ENCODE measurements at regions not wholly inside any gene's neighbourhood (a gene's known extent, or its start where the extent isn't known, plus 50 kb on each side); places are given as distances from the start of the nearest gene placed in this dataset.

DNA sequence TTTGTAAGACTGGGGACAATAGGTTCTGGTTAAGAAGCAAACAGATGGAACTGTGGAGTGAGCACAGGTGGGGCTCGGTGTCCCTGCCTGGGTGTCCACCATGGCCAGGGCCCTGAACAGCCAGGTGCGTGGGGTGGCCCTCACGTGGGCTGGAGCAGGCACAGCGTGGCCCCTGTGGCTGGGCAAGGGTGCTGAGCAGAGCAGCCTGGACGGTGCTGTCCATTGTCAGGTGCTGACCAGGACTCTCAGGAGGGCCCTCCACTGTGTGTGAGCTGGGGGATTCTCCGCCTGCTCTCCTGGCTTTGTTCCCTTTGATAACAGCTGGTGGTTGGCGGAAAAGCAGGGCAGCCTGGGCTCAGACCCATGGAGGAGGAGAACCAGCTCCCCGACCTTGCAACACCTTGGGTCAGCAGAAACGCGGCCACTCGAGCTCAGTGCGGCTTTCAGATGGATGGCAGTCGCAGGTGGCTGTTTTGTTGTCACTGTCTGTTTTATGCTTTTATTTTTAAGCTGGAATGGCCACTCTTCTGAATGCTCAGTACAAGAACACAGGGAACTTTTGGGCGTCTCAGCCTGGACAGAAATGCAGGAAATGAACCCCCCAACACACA lies 273.9 kb upstream of the ADARB2 start:
- H3K36me3 ChIP-seq: no peaks in the 10 kb centered on the region
- H3K4me3 ChIP-seq: no peak overlapping the region
- no peaks in the 10 kb centered on the region for H3K9me3 ChIP-seq
- no peak overlapping the region for H3K27ac ChIP-seq
- H3K27me3 ChIP-seq: no peaks in the 10 kb centered on the region
- H3K4me1 ChIP-seq: no peaks in the 10 kb centered on the region
- 73 to 75% methylated on average over 14 of the region's 14 CpGs for WGBS, 2 donors
- intact Hi-C loops (cut with DNase I): no loop called here
- DNase-seq: no peak
- TF ChIP-seq POLR2A (IDR thresholded peaks at IDR 0.05): no peak
- TF ChIP-seq EP300 (IDR thresholded peaks at IDR 0.05): no peak
- TF ChIP-seq, protein P1, sequence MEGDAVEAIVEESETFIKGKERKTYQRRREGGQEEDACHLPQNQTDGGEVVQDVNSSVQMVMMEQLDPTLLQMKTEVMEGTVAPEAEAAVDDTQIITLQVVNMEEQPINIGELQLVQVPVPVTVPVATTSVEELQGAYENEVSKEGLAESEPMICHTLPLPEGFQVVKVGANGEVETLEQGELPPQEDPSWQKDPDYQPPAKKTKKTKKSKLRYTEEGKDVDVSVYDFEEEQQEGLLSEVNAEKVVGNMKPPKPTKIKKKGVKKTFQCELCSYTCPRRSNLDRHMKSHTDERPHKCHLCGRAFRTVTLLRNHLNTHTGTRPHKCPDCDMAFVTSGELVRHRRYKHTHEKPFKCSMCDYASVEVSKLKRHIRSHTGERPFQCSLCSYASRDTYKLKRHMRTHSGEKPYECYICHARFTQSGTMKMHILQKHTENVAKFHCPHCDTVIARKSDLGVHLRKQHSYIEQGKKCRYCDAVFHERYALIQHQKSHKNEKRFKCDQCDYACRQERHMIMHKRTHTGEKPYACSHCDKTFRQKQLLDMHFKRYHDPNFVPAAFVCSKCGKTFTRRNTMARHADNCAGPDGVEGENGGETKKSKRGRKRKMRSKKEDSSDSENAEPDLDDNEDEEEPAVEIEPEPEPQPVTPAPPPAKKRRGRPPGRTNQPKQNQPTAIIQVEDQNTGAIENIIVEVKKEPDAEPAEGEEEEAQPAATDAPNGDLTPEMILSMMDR (IDR thresholded peaks at IDR 0.05): no peak
- no peak for TF ChIP-seq POLR2AphosphoS5 (IDR thresholded peaks at IDR 0.05)

DNA sequence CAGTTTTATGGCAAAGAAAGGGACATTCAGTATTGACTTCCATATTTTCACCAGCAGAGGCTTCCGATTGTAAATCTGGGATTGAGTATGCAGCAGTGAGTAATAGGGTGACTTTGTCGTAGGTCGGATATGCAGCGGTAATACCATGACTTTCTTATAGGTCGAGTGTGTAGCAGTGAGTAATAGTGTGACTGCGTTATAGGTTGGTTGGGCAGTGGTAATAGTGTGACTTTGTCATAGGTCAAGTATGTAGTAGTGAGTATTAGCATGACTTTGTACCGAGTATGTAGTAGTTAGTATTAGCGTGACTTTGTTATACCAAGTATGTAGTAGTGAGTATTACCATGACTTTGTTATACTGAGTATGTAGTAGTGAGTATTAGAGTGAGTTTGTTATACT lies 268.2 kb upstream of the ADARB2 start:
- TF ChIP-seq POLR2AphosphoS5 (IDR thresholded peaks at IDR 0.05): no peak
- no peak for TF ChIP-seq POLR2A (IDR thresholded peaks at IDR 0.05)
- no peak for TF ChIP-seq EP300 (IDR thresholded peaks at IDR 0.05)
- TF ChIP-seq, protein P1 (IDR thresholded peaks at IDR 0.05): no peak

DNA sequence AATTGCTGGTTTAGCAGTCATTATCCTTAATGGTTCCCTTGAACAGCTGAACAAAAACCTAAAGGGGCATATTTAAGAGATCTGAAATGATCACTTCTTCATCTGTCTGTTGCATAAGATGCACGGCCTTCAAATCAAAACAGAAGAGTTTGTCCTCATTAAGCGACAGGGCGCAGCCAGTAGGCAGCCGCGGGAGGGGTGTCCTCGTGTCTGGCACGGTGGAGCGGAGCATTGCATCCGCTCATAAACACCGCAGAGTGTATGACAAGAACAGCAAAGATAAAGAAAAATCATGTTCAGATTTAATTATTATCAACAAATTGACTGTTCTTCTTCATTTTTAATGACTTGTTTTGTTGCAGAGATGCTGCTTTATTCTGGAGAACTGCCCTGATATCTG lies 255.6 kb upstream of the ADARB2 start:
- no peak for TF ChIP-seq POLR2A (IDR thresholded peaks at IDR 0.05)
- no peak for TF ChIP-seq EP300 (IDR thresholded peaks at IDR 0.05)
- TF ChIP-seq, protein P1 (IDR thresholded peaks at IDR 0.05): no peak
- TF ChIP-seq POLR2AphosphoS5 (IDR thresholded peaks at IDR 0.05): no peak
- Histone ChIP-seq H3K27ac (no peak overlapping the region), H3K4me3 (no peak overlapping the region), H3K36me3 (no peaks in the 10 kb centered on the region), H3K9me3 (no peaks in the 10 kb centered on the region), H3K4me1 (no peaks in the 10 kb centered on the region), H3K27me3 (no peaks in the 10 kb centered on the region)
- intact Hi-C loops (cut with DNase I): no loop called here
- DNase-seq: no peak
- WGBS, 2 donors: 93% methylated on average over 10 of the region's 10 CpGs

More for the DNA sequence above, 268.2 kb upstream of the ADARB2 start:
- no peaks in the 10 kb centered on the region for H3K9me3 ChIP-seq
- no peaks in the 10 kb centered on the region for H3K36me3 ChIP-seq
- no peaks in the 10 kb centered on the region for H3K4me1 ChIP-seq
- no peak overlapping the region for H3K27ac ChIP-seq
- H3K27me3 ChIP-seq: no peaks in the 10 kb centered on the region
- intact Hi-C loops (cut with DNase I): no loop called here
- no peak overlapping the region for H3K4me3 ChIP-seq
- no peak for DNase-seq
- 90 to 93% methylated on average over 8 of the region's 8 CpGs for WGBS, 2 donors

DNA sequence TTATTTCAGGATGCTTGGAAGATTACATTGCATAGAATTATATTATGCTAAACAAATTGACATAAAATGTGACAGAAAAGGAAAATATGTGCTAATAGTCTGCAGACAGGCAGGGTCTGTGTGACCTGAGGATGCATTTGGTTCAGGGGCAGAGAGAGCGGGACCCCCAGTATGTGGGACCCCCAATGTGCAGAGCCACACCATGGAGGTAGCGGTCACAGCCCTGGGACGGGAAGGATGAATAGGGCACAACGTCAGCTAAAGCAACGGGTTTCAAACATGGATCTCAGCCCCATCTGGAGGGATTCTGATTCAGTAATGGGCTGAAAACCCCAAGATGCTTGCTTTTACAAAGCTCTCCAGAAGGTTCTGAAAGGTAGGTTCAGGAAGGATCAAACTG lies 251.8 kb upstream of the ADARB2 start:
- intact Hi-C loops (cut with DNase I): no loop called here
- Histone ChIP-seq H3K4me1 (no peaks in the 10 kb centered on the region), H3K27me3 (peaks cover 0 to 9% (median 0%) of the 10 kb centered on the region in 3 donors), H3K4me3 (no peak overlapping the region), H3K27ac (no peak overlapping the region), H3K36me3 (no peaks in the 10 kb centered on the region), H3K9me3 (no peaks in the 10 kb centered on the region)
- WGBS, 2 donors: 89 to 92% methylated on average over 5 of the region's 5 CpGs
- TF ChIP-seq POLR2A (IDR thresholded peaks at IDR 0.05) (no peak), POLR2AphosphoS5 (IDR thresholded peaks at IDR 0.05) (no peak), EP300 (IDR thresholded peaks at IDR 0.05) (no peak)
- TF ChIP-seq, protein P1 (IDR thresholded peaks at IDR 0.05): no peak
- no peak for DNase-seq

DNA sequence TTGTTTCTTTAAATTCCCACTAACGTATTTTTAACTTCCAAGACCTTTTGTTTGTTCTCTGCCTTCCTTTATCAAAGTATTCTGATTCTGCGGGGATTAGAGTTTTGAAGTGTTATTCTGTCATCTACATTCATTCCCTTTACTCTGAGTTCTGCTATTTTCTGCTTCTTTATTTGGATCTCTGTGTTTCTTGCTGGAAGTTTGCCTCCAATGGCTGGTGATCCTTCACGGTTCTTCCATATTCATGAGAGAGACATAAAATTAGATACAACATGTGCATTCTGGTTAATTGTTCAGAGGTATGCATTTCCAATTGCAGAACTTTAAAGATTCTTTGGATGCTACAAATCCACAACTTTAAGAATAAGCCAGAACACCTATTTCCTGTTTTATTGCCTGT lies 244.7 kb upstream of the ADARB2 start:
- WGBS, 2 donors: 66 to 74% methylated on average over 3 of the region's 3 CpGs
- Histone ChIP-seq H3K27me3 (peaks cover 0 to 6% (median 0%) of the 10 kb centered on the region in 3 donors), H3K36me3 (no peaks in the 10 kb centered on the region), H3K4me3 (no peak overlapping the region), H3K27ac (no peak overlapping the region), H3K9me3 (peaks cover 0 to 5% (median 2%) of the 10 kb centered on the region in 4 donors), H3K4me1 (no peaks in the 10 kb centered on the region)
- intact Hi-C loops (cut with DNase I): no loop called here
- TF ChIP-seq EP300 (IDR thresholded peaks at IDR 0.05) (no peak), POLR2A (IDR thresholded peaks at IDR 0.05) (no peak), POLR2AphosphoS5 (IDR thresholded peaks at IDR 0.05) (no peak)
- TF ChIP-seq, protein P1 (IDR thresholded peaks at IDR 0.05): no peak
- DNase-seq: no peak

Data from sigmoid colon (tissue), 6 donors.